K562 (cell line): ENCODE measurements at regions not wholly inside any gene's neighbourhood (a gene's known extent, or its start where the extent isn't known, plus 50 kb on each side); places are given as distances from the start of the nearest gene placed in this dataset.

Experiments used
- CXXC5 ChIP-seq: fragments of 250-450 bp; sonication (Bioruptor Pico); IDR thresholded peaks from 2 replicates; pipeline ENCODE4 v1.8.0; 2022; ENCODE audit warnings: inconsistent platforms, mild to moderate bottlenecking, moderate library complexity
- GABPB2 ChIP-seq: fragments of 250-450 bp; sonication (Bioruptor Pico); conservative IDR thresholded peaks from 2 replicates; pipeline ENCODE4 v1.5.1; 2021; ENCODE audit warnings: mild to moderate bottlenecking
- LCOR ChIP-seq: sonication (generic); formaldehyde crosslinking; IDR thresholded peaks from 2 replicates; pipeline ENCODE4 v1.8.0; 2022; ENCODE audit warnings: mild to moderate bottlenecking, missing genetic modification reagents
- MTA3 ChIP-seq: fragments of 450-650 bp; formaldehyde crosslinking; IDR thresholded peaks from 2 replicates; pipeline ENCODE4 v1.6.1; 2017; ENCODE audit warnings: mild to moderate bottlenecking, borderline replicate concordance
- RCOR1 ChIP-seq, 2 experiments: IDR thresholded peaks; 2 replicates each; pipeline ENCODE4 v1.6.1; 2012; ENCODE audit warnings: low read depth in 2 of 2, low read length in 2 of 2, borderline replicate concordance in 1 of 2, improper control_type of control experiment in 1 of 2
- ZNF282 ChIP-seq: sonication (generic); formaldehyde crosslinking; IDR thresholded peaks from 2 replicates; pipeline ENCODE4 v1.8.1; 2023; ENCODE audit warnings: missing genetic modification reagents
- TF ChIP-seq, protein P1 (sequence below): fragments of 250-450 bp; sonication (Bioruptor Pico); IDR thresholded peaks from 2 replicates; pipeline ENCODE4 v1.8.0; 2022; ENCODE audit warnings: moderate library complexity, mild to moderate bottlenecking, inconsistent platforms

DNA sequence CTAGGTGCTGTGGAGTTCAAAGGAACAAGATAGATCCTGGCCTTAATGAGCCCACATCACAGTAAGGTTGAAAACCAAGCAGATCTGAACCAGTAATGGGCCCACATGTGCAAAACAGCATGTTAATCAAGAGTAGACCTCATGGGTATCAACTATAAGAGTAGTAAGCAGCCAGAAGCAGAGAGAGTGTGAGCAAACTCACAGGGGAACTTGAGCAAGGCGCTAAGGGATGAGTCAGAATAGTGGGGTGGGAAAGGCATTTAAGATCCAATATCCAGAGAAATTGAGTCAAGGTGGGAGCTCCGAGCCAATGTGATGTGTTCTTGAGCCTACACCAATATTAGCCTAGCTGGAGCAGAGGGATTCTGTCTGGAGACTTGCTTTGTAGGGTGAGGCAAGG, 52.4 kb upstream of the GJA5 start:
- TF ChIP-seq LCOR (no peak), GABPB2 (no peak), MTA3 (no peak), ZNF282 (CRISPR knock-in tag) (no peak), CXXC5 (CRISPR knock-in tag) (no peak), RCOR1 (IDR thresholded peaks at IDR 0.05; ENCODE audit: borderline replicate concordance in 1 of 2, low read depth in 2 of 2, low read length in 2 of 2) (no peak)
- TF ChIP-seq, protein P1, sequence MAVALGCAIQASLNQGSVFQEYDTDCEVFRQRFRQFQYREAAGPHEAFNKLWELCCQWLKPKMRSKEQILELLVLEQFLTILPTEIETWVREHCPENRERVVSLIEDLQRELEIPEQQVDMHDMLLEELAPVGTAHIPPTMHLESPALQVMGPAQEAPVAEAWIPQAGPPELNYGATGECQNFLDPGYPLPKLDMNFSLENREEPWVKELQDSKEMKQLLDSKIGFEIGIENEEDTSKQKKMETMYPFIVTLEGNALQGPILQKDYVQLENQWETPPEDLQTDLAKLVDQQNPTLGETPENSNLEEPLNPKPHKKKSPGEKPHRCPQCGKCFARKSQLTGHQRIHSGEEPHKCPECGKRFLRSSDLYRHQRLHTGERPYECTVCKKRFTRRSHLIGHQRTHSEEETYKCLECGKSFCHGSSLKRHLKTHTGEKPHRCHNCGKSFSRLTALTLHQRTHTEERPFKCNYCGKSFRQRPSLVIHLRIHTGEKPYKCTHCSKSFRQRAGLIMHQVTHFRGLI (CRISPR knock-in tag): no peak
